HG03432 (cell line): ENCODE measurements at regions not wholly inside any gene's neighbourhood (a gene's known extent, or its start where the extent isn't known, plus 50 kb on each side); places are given as distances from the start of the nearest gene placed in this dataset.

ENCODE experiments used
- ATAC-seq: cut with Tn5 transposase; IDR thresholded peaks from one replicate; pipeline ENCODE4 v1.9.1; 2021; ENCODE audit warnings: mild to moderate bottlenecking, moderate library complexity; ENCODE audit not compliant: unreplicated experiment

DNA sequence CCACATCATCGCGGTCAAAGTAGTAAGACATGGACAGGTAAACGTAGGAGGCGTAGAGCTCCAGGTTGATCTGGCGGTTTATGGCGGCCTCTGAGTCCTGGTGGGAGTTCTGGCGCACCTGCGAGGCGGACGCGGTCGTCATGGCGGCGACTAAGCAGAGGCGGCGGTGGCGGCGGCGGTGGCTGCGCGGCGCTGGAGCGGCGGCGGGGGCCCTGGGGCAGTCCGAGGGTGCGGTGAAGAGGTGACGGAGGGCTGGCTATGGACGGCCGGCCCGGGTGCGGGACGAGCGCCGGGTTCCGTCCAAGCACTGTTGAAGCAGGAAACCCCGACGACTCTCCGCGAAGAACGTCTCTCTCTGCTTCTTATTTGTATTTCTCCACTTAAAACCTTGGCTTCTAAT lies 484.3 kb upstream of the SGCG start:
- ATAC-seq, result no peak

DNA sequence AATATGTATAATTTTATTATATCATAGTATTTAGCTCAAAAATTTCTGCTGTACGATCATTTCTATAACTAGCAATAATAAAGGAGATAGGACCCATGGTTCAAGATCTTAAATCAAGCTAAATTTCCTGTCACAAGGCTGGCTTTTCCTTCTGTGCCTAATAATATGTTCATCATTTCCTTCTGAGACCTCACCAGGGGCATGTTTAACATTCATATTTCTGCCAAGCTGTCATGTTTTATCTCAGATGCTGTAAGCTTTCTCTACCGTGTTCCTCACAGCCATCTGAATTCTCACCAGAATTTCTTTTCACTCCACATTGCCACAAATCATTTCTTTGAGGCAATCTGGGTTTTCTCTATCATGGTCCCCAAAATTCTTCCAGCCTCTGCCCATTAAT lies 482.3 kb upstream of the SGCG start:
- no peak for ATAC-seq

DNA sequence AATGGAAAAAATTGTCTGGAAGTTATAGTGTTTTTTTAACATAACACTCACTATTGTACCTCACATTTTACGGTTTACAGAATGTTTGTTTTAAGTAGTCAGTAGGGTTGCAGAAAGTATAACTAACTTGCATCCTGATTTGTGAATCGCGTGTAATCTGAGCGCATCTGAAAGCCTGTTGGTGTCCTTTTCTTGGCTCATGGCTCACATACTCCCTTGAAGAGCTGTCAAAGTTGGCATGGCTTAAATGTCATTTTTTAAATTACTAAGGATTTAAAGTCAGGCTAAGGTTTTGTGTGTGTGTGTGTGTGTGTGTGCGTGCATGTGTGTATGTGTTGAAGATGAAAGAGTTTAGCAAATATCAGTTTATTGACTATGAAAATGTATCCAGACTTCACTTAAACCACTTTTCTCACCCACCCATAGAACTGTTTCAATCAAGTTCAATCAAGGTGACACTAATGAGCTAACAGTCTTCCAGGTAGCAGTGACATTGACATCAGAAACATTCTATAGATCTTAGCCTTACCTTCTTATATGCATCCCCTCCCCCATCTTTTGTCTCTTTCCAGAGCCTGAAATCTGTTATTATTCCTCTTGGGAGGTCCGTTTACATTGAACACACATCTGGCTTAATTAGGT lies 480.4 kb upstream of the SGCG start:
- ATAC-seq, result no peak

DNA sequence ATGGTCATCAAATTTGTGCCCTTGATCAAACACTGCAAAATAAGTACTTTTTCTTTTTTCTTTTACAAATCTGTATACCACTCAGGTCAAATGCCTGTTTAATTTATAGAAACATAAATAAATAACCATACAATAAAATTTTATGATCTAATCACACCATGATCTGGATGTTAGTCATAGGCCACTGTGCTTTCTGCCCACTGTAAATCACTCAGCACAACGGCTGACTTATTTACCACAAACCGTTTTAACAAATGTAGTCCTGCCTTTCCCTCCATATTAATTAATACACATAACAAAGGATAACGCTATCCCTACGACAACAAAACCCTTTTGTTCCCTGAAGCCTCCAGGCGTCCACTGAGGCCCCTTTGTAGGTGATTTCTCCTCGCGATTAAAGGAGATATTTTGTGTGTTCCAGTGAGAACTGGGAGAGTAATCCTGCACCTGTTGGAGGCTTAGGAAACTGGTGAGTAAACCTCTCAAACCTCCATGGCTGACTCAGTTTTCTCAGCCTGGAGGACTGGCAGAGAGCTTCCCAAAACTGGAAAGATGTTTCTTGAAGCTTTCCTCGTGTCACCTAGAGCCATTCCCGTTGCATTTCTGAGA lies 477.1 kb upstream of the SGCG start:
- ATAC-seq, result no peak

DNA sequence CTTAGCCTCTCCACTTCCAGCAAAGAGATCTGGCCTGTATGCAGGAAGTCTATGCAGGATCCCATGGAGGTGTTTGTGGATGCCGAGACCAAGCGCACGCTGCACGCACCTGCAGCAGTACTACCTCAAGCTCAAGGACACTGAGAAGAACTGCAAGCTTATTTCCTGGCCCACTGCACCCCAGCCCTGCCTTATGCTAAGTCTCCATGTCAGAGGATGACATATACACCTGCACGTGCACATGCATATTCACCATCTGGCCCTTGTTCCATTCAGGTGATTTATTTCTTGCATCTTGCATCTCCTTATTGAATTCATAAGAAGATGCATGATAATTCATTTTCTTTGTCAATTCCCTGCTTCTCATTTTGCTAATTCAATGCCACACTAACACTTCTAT lies 472.8 kb upstream of the SGCG start:
- no peak for ATAC-seq

DNA sequence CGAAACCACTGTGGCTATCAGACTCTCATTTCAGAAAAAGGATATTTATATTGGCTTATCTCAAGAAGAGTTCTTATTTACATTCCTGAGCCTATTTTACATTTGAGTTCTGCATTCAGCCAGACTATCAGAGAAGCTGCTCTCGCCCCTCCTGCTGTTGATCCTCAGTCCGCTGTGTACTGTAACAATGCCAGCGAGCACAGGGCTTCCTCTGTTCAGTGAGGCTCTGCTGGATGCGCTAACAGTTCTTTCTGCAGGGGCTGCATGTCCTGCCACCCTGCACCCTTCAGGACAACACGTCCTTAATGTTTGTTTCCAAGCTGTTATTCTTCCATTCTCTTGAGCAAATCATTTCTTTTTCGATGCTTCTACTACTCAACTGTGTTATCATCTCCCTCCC lies 463.7 kb upstream of the SGCG start:
- no peak for ATAC-seq

DNA sequence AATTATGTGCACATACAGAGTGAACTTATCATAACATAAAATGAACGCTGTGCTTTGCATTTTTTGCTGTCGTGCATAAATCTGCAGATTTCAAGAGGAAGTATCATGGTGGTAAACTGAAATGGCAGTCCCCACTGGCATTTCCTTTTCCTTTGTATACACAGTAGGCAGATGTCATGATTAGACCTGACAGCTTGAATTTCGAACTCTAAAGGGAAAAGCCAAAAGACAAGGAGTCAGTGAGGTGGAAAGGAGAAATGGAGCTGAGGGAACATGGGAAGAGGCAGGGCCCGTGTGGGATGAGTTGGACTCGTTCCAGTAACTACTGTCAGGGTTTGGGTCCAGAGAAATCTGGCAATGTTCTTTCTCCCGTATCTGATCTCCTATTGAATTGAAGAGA lies 454.1 kb upstream of the SGCG start:
- no peak for ATAC-seq

DNA sequence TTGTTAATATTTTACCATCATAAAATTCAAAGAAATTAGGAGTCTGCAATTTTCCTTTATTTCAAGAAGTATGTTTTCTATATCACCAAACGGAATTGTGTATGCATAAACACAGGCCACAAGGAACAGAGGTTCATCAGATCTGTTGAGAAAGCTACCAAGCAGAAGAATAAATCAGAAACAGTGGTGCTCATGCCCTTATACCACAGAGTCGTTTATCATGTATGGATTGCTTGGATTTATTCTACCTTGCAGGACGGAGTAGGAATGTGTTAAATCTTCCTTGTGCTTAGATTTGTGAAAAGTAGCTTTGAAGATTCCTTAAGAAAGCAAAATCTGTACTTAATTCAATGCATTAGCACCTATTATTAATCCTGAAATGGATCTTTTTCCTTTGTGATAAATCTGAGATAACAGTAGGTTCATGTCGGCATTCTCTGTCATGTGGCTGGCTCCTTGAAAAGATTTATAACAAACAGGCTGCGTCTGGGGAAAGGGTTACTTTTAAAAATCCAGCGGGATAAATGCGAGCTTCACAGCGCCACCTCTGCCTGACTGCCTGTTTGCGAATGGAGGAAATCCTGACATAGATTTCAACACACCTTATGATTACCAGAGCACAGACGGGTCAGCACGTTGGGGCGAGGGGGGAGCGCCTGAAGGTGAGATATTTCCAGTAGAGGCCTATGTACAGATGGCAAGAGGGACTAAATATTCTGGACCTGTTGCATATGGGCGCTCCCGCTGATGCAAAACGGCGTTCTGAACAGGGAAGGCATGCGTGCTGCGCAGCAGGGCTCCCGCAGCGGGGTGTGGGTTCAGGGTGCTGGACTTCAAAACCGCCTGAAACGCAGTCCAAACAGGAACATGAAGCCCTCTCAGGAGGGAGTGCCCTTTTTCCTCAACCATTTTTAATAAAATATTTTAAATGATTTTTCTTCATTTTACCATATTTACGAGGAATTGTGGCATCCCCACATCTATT lies 445.5 kb upstream of the SGCG start:
- no peak for ATAC-seq

DNA sequence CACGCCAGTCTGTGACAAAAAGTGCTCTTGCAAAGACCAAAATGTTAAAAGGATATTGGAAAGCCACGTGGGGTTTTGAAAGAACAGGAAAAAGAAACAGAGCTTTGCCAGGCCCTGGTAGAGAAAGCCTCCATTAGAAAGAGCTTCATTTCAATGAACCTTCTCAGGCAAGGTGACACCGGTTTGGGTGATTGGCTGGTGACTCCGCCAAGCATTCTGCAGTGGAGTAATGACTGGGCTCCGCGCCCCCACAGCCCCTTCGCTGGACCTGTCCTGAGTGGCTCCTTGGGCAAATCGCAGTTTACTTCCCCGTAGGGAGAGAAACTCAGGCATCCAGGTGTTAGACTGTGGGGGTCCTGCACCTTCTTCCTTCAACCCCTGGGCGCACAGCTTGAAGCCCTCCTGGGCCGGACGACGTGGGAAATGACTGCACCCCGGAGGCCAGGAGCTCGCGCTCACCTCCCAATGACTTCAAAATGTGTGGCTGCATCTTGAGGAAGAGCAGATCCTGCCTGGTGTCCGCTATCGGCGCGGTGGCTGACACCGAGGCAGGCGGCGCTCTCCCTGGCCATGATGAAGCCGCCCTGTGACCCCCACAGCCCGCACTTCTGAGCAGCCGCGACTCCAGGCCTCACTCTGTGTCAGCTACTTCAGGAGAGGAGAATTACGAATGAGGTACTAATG lies 444.6 kb upstream of the SGCG start:
- ATAC-seq, result no peak

DNA sequence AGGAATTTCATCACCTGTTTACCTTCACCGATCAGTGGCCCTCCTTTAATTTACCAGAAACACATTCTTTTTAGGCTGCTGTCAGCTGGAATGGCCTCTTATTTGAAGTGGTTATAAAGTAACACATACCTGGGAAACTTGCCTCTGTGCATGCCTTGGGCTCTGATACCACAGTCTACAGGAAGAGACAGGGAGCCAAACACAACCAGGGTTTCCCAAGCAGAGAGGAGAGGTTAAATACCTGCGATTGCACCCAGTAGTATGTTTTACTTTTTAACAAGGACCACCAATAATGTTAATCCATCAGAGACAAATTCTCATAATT lies 444.0 kb upstream of the SGCG start:
- no peak for ATAC-seq

DNA sequence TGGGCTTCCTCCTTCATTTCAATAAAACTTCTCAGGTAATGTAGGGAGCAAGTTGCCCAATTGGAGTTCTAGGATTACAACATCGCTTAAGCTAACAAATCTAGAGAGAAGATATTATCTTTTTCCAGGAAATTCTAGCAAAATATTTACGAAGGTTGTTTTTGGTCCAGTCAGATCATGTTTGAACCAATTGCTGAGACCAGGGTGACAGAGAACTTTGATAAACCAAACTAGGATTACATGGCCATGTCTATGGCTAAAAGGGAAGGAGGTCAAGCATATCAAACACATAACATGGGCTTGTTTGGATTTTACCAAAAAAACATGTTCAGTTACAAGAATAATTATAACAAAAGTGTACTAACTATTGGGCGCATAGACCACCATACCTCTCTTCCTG lies 442.4 kb upstream of the SGCG start:
- no peak for ATAC-seq

DNA sequence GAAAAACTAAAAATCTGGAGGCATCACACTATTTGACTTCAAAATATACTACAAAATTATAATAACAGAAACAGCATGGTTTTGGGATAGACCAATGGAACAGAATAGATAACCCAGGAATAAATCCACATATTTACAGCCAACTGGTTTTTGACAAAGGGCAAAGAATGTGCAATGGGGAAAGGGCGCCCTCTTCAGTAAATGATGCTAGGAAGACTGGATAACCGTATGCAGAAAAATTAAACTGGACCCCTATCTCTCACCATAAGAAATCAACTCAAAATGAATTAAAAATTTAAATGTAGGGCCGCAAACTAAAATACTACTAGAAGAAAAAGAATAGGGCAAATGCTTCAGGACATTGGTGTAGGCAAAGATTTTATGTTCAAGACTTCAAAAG lies 440.5 kb upstream of the SGCG start:
- ATAC-seq, result no peak

DNA sequence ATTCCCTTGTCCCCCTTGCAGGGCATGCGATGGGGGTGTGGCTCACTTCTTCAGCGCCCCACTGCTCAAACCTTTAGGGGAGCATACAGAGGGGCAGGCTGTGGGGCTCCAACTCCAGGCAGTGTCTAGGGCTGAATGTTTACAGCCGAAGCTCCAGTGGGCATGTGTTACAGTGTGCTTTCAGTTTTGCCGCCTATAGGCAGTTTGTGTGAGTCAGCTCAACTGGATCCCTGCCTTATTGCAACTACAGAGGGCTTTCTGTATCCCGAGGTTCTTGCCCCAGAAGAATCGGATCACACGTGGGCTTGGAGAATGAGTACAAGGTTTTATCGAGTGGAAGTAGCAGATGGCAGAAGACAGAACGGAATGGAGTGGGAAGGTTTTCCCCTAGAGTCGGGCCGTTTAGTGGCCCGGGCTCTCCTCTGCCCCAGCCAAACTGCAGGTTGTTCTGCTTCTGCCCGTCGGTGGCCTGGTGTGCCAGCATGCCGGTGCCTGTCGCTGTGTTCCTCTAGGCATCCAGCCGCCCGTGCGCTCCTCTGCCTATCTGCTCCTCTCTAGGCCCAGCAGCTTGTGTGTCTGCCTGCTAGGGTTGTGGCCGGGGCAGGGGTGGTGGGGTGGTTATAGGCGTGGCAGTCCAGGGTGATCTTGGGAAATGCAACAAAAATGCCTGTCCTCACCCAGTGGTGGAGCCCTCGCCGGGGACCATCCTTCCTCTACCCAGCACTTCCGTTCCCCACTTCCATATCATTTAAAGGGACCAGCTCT lies 435.9 kb upstream of the SGCG start:
- ATAC-seq, result no peak

DNA sequence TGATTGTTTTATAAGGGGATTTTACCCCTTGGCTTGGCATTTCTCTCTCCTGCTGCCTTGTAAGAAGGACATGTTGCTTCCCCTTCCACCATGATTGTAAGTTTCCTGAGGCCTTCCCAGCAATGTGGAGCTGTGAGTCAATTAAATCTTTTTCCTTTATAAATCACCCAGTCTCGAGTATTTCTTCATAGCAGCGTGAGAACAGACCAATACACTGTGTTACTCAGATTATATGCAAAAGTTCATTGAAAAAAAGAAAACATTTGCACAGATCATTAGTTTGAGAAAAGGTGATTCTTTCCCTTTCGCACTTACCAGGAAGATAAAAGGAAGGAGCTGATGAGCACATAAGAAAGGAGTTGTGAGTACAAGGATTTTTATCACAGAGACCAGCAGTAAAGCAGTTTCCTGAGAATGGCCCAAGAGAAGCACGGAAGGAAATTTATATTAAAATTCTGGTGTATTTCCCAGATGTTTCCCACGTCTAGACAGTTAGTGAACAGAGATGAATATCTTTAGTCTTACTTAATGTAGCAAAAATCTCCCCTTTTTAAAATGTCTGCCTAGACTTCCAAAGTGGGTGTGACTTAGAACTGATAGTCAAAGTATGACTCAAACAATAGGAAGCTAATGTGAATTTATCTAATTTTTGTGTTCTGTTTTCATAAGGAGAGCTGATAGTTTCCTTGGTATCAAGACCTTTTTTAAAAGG lies 431.8 kb upstream of the SGCG start:
- ATAC-seq, result no peak

DNA sequence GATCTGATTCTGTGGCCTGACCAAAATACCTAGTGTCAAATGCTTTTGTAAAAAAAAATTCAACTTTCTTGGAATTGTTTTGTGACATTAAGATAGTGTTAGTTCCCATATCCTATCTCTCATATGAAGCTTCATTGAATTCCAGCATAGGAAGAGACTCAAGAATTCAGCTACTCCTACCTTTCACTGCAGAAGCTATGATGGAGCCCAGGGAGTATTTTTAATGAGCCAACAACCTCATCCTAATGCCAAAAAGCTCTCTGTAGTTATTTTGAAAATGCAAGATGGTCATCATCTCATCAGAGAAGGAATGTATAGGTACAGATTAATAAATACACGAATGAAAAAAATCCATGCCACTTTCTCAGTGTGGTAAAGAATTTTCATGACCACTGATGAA lies 431.2 kb upstream of the SGCG start:
- ATAC-seq, result no peak

DNA sequence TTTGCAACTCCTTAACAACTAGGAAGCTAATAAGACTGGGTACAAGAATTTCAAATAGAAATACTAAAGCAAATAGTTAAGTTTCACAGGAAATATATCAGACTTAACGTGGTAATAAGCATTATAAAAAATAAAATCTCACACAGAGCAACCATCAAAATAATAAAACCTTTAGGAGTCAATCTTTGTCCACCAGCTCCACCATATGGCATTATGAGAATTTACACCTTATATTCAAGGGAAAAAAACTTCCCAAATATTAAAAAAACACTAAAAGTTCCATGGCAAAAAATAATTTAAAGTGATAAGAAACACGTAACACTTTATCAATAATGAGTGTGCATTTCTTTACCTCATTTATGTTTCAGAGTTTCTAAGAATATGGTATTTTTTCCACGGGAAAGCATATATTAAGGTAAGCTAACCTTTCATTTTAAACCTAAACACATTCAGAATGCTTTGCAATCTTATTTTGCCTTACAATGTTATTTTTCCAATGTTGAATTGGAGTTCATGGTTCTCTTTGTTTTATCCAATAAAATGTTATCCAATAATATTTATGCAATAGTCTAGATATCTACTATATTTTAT lies 423.2 kb upstream of the SGCG start:
- no peak for ATAC-seq

DNA sequence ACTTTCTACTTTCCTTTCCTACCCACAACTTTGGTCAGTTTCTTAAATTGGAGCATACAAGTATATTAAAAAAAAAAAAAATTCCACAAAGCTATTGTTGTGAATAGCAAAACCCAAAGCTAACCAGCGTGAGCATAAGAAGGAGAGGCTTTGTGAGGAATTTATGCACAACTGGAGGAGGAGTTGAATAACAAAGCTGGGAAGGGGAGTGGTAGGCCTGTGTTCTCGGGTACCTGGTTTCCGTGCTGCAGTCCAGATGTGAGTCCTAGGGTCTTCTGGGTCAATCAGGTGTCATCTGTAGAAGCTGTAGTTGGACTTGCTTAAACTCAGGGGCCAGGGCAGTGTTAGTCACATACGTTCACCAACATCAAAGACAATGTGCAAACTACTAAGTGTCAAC lies 422.5 kb upstream of the SGCG start:
- ATAC-seq, result no peak

DNA sequence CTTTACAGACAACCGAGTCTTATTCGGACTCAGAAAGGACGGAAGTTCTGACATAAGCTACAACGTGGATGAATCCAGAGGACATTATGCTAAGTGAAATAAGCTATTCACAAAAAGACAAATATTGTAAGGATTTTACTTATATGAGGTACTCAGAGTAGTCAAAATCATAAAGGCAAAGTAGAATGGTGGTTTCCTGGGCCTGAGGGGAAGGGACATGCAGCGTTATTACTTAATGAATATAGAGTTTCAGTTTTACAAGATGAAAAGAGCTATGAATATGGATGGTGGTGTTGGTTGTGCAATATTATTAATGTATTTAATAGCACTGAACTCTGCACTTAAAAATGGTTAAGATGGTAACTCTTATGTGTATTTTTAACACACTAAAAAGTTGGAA lies 419.1 kb upstream of the SGCG start:
- no peak for ATAC-seq

DNA sequence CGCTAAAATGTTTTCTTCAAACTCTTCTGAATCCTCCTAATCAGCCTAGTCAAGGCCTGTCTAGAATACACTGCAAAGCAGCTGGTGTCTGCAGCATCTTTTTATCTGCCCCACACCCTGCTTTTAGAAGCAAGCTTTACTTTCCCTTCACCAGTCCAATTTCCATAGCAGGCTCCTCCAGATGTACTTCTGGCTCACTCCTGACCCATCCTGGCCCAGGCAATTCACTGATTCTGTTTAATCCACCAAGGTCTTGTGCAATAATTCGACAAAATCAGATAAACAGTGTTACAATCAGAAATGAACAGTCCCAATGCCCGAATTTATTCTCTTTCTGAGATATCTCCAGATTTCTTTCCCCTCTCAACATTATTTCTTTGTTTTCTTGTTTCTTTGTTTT lies 415.2 kb upstream of the SGCG start:
- no peak for ATAC-seq

DNA sequence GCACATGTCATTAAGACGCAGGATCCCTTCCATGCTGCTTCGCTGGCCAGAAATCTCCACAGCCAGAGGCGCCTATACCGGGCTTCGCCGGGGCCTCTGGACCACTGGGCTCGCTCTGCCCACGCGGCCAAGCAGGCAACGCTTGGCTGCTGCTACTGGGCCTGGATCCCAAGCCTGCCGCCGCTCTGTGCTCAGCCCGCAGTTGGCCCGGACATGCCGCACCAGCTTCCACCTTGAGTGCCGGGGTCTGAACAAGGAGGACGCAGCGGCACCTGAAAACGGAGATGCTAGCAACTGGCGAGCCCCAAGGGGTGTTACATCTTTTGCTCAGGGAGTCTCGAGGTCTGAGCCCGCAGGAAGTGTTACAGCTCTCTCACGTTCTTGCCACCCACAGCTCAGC lies 409.9 kb upstream of the SGCG start:
- no peak for ATAC-seq
